ENCODE measurements at regions not wholly inside any gene's neighbourhood (a gene's known extent, or its start where the extent isn't known, plus 50 kb on each side); places are given as distances from the start of the nearest gene placed in this dataset.

- intact Hi-C loops (cut with DNase I; ENCODE audit: low total_unique reads), result no loop called here
Measured at GRCh38 chr2:198254536-198255090, 450.2 kb downstream of the PLCL1 start.

GRCh38 chr2:198253995-198254394 is 449.6 kb downstream of the PLCL1 start:
- no peak overlapping the region for H3K27ac ChIP-seq
- H3K4me3 ChIP-seq, result no peak overlapping the region
- H3K36me3 ChIP-seq, result no peaks in the 10 kb centered on the region
- TF ChIP-seq POLR2A (IDR thresholded peaks at IDR 0.05), result no peak
- TF ChIP-seq, protein P1, sequence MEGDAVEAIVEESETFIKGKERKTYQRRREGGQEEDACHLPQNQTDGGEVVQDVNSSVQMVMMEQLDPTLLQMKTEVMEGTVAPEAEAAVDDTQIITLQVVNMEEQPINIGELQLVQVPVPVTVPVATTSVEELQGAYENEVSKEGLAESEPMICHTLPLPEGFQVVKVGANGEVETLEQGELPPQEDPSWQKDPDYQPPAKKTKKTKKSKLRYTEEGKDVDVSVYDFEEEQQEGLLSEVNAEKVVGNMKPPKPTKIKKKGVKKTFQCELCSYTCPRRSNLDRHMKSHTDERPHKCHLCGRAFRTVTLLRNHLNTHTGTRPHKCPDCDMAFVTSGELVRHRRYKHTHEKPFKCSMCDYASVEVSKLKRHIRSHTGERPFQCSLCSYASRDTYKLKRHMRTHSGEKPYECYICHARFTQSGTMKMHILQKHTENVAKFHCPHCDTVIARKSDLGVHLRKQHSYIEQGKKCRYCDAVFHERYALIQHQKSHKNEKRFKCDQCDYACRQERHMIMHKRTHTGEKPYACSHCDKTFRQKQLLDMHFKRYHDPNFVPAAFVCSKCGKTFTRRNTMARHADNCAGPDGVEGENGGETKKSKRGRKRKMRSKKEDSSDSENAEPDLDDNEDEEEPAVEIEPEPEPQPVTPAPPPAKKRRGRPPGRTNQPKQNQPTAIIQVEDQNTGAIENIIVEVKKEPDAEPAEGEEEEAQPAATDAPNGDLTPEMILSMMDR (IDR thresholded peaks at IDR 0.05 in 4 of 5, conservative IDR thresholded peaks at IDR 0.05 in 1 of 5), result no peak
- no peaks in the 10 kb centered on the region for H3K27me3 ChIP-seq
- ATAC-seq (no peak), DNase-seq (no peak)
- intact Hi-C loops (cut with DNase I; ENCODE audit: low total_unique reads) (no loop called here), in situ Hi-C loops (cut with MboI; ENCODE audit: low sequenced_read_pairs in 4 of 4) (no loop called here)
- H3K4me1 ChIP-seq, result no peaks in the 10 kb centered on the region
- no peaks in the 10 kb centered on the region for H3K9me3 ChIP-seq

More at GRCh38 chr2:198254536-198255090, 450.2 kb downstream of the PLCL1 start:
- ATAC-seq (no peak), DNase-seq (no peak)
- TF ChIP-seq POLR2A (IDR thresholded peaks at IDR 0.05), result no peak
- TF ChIP-seq, protein P1 (IDR thresholded peaks at IDR 0.05 in 4 of 5, conservative IDR thresholded peaks at IDR 0.05 in 1 of 5), result no peak
- Histone ChIP-seq H3K9me3 (no peaks in the 10 kb centered on the region), H3K4me3 (no peak overlapping the region), H3K27me3 (no peaks in the 10 kb centered on the region), H3K27ac (no peak overlapping the region), H3K36me3 (no peaks in the 10 kb centered on the region), H3K4me1 (no peaks in the 10 kb centered on the region)
- in situ Hi-C loops (cut with MboI; ENCODE audit: low sequenced_read_pairs in 4 of 4), result no loop called here

DNA sequence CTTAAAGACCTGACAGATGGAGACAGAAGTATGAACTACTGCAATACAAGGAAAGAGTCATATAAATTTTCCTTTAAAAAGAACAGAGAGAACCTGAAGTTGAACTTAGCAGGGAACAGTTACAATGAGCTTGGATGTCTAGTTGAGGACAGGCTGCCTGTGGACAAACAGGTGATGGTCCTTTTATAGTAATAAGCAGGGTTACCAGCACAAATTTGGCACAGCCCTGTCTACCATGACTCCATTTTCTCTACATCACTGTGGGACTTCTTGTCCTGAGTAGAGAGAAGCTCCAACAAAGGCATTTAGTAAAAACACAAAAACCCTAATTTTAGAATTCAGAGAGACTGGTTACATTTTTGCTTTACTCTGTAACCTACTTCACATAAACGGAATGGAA is 448.1 kb downstream of the PLCL1 start:
- intact Hi-C loops (cut with DNase I; ENCODE audit: low total_unique reads), result no loop called here
- no peak for ATAC-seq
- H3K27me3 ChIP-seq, result no peaks in the 10 kb centered on the region
- no peak overlapping the region for H3K27ac ChIP-seq
- no peak for DNase-seq
- no peak for TF ChIP-seq POLR2A (IDR thresholded peaks at IDR 0.05)
- TF ChIP-seq, protein P1 (IDR thresholded peaks at IDR 0.05 in 4 of 5, conservative IDR thresholded peaks at IDR 0.05 in 1 of 5), result no peak
- in situ Hi-C loops (cut with MboI; ENCODE audit: low sequenced_read_pairs in 4 of 4), result no loop called here
- no peaks in the 10 kb centered on the region for H3K4me1 ChIP-seq
- H3K36me3 ChIP-seq, result no peaks in the 10 kb centered on the region
- no peak overlapping the region for H3K4me3 ChIP-seq
- no peaks in the 10 kb centered on the region for H3K9me3 ChIP-seq

DNA sequence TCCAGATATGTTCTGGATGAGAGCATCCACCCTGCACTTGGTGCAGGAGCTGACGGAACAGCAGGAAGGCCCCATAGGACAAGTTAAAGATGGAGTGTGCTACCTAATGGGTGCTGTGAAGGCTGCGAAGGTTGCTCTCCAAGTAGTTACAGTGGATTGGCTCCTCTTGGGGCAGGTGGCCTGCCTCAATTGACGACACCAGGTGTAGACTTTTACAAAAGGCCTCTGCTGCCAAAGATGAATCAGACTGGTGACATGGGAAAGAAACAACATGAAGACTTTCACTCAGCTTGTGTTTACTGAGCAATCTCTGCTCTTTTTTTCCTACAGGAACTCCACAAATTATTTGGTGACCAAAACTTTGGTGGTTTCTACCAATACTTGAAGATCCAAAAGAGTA is 437.7 kb downstream of the PLCL1 start:
- no peak for ATAC-seq
- no peaks in the 10 kb centered on the region for H3K27me3 ChIP-seq
- in situ Hi-C loops (cut with MboI; ENCODE audit: low sequenced_read_pairs in 4 of 4) (no loop called here), intact Hi-C loops (cut with DNase I; ENCODE audit: low total_unique reads) (no loop called here)
- H3K9me3 ChIP-seq, result no peaks in the 10 kb centered on the region
- no peak for DNase-seq
- TF ChIP-seq, protein P1 (IDR thresholded peaks at IDR 0.05 in 4 of 5, conservative IDR thresholded peaks at IDR 0.05 in 1 of 5), result no peak
- no peak for TF ChIP-seq POLR2A (IDR thresholded peaks at IDR 0.05)
- no peaks in the 10 kb centered on the region for H3K4me1 ChIP-seq
- H3K27ac ChIP-seq, result no peak overlapping the region
- no peaks in the 10 kb centered on the region for H3K36me3 ChIP-seq
- no peak overlapping the region for H3K4me3 ChIP-seq

DNA sequence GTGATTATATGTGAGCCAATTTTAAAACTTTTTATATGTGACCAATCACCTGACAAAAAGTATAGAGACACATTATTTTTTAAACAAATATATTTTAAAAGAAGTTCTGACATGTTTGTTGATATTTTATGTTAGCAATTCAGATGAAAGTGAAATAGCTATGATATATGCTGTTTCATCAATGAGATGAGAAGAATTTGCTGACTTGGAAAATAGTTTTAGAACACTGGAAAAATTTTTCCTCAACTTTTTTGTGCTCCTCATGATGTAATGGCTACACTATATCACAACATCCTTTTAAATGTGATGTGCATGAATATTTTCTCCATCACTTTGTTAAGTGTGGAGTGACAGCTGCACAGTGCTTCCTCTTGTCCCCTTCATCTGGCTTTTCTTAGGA is 434.0 kb downstream of the PLCL1 start:
- TF ChIP-seq POLR2A (IDR thresholded peaks at IDR 0.05), result no peak
- TF ChIP-seq, protein P1 (IDR thresholded peaks at IDR 0.05 in 4 of 5, conservative IDR thresholded peaks at IDR 0.05 in 1 of 5), result no peak
- Histone ChIP-seq H3K36me3 (no peaks in the 10 kb centered on the region), H3K9me3 (no peaks in the 10 kb centered on the region), H3K4me3 (no peak overlapping the region), H3K27ac (no peak overlapping the region), H3K27me3 (no peaks in the 10 kb centered on the region), H3K4me1 (no peaks in the 10 kb centered on the region)
- ATAC-seq (no peak), DNase-seq (no peak)
- in situ Hi-C loops (cut with MboI; ENCODE audit: low sequenced_read_pairs in 4 of 4), result no loop called here
- intact Hi-C loops (cut with DNase I; ENCODE audit: low total_unique reads), result no loop called here

Measured in gastrocnemius medialis (tissue), 4 donors.